ENCODE measurements at regions not wholly inside any gene's neighbourhood (a gene's known extent, or its start where the extent isn't known, plus 50 kb on each side); places are given as distances from the start of the nearest gene placed in this dataset.

DNA sequence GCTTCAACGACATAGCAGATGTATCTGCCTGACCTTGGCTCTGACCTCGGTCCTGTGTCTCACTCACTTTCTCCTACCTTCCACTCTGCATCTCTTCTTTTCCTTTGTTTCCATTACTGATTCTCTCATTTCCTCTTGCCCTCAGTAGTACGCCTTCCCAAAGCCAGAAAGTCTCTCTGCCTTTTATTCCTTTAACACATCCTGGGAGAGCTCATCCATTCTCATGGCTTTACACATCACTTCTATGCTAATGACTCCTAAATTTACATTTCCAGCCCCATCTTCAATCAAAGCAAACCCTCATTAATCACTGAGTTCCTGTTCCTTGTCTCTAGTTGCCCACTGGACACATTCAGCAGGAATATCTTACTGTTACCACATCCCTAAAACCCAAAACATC, 938.6 kb downstream of the NTRK3 start:
- TF ChIP-seq, protein P1, sequence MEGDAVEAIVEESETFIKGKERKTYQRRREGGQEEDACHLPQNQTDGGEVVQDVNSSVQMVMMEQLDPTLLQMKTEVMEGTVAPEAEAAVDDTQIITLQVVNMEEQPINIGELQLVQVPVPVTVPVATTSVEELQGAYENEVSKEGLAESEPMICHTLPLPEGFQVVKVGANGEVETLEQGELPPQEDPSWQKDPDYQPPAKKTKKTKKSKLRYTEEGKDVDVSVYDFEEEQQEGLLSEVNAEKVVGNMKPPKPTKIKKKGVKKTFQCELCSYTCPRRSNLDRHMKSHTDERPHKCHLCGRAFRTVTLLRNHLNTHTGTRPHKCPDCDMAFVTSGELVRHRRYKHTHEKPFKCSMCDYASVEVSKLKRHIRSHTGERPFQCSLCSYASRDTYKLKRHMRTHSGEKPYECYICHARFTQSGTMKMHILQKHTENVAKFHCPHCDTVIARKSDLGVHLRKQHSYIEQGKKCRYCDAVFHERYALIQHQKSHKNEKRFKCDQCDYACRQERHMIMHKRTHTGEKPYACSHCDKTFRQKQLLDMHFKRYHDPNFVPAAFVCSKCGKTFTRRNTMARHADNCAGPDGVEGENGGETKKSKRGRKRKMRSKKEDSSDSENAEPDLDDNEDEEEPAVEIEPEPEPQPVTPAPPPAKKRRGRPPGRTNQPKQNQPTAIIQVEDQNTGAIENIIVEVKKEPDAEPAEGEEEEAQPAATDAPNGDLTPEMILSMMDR (IDR thresholded peaks at IDR 0.05), result no peak
- no peak for TF ChIP-seq POLR2AphosphoS5 (IDR thresholded peaks at IDR 0.05)
